ELF-1 (cell line): ENCODE measurements at regions not wholly inside any gene's neighbourhood (a gene's known extent, or its start where the extent isn't known, plus 50 kb on each side); places are given as distances from the start of the nearest gene placed in this dataset.
A peak's percentile ranks its signal among the peaks of the same experiment; 100 is the strongest.

Experiments
- DNase-seq: peaks from one replicate; pipeline ENCODE4 v3.0.0-alpha.2; 2016; ENCODE audit warnings: low read depth, low spot score

DNA sequence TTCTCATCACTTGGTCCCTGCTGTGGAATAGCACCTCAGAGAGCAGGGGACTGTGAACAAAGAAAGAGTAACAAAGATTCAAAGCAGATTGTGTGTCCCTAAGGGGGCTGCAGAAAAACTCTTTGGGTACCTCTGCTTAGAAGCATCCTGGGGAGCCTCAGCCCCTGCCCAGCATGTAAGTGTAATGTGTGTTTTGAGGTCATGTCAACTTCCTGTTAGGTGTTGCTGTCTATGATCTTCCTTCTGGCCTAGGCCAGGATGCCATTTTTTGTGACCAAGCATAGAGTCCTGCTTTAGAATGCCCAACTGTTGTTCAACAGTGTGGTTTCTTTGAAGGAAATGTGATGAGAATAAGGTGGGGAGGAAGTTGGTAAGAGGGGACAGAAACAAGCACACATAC lies 77.1 kb upstream of the BCL6 start:
- DNase-seq, result no peak

DNA sequence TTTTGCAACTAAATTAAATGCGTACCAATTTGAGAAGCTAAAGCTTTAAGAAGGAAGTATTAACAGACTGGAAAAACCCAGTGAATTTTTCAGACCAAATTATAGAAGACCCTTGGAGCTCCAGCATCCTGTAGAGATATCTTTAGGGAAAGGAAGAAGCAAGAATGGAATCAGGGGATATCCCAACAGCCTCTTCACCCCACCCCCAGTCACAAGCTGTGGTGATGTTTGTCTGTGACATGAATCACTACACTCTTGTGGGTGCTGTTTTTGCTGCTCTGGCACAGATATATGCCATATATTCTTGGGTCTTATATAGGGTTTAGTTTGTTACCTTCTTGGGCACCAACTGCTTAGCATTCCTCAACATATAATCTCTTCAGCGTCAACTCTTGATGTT lies 78.5 kb upstream of the BCL6 start:
- DNase-seq, result no peak

- no peak for DNase-seq
These were observed 82.5 kb upstream of the BCL6 start for GRCh38 chr3:187827723-187828122.

GRCh38 chr3:187828579-187829452 lies 83.5 kb upstream of the BCL6 start:
- no peak for DNase-seq

- no peak for DNase-seq
These were observed 84.9 kb upstream of the BCL6 start for GRCh38 chr3:187830181-187830580.

GRCh38 chr3:187831125-187832051 lies 86.1 kb upstream of the BCL6 start:
- DNase-seq, result no peak

DNA sequence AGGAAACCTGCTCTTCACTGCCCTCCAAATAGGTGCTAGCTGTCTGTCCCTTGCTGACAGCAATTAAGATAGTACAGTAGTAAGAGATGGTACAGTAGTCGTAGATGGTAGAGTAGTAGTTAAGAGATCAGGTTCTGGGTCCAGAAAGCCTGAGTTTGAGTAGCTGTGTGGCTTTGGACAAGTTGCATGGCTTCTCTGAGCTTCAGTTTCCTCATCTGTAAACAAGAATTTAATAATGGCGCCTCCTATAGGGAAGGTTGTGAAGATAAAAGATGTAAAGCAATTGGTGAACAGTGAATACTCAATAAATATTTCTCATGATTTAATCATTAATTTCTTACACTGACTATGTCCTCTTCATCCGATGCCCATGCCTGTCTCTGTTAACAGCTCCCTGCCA lies 86.9 kb upstream of the BCL6 start:
- no peak for DNase-seq

DNA sequence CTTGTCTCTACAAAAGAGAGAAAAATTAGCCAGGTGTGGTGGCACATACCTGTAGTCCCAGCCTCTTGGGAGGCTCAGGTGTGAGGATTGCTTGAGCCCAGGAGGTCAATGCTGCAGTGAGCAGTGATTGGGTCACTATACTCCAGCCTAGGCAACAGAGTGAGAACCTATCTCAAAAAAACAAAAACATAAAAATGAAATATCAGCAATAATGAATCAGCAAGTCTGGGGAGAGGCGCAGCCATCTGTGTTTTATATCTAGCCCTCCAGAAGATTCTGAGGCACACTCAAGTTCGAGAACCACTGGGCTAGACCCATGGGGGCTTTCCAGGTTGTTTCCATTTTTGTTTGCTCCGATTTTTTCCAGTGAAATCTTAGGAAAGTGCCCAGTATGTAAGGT lies 88.1 kb upstream of the BCL6 start:
- DNase-seq, result no peak

- no peak for DNase-seq
These were observed 88.7 kb upstream of the BCL6 start for GRCh38 chr3:187833799-187834578.

GRCh38 chr3:187836823-187837770 lies 91.8 kb upstream of the BCL6 start:
- no peak for DNase-seq

DNA sequence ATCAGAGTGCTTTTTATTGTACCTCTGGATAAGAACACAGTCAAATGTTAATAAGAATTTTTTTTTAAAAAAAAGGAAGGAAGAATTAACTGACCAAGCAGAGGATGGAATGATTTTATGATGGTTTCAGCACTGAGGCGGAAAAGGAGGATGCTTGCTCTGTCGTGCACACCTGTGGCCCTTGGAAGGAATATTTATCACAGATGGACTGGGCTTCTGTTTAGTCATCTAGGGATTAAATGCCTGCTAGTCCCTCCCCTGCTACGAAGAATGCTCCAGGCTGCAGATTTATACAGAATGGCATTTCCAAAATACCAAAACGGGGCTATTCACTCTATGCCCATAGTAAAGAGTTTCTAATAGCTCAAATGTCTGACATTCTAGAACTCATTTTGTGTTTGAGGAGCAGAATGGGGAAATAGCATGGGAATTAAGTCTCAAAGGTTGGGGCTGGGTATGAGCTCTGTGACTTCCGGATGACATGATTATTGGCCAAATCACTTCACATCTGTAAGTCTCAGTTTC lies 92.8 kb upstream of the BCL6 start:
- DNase-seq, result no peak

- no peak for DNase-seq
These were observed 94.2 kb upstream of the BCL6 start for GRCh38 chr3:187839422-187839821.

GRCh38 chr3:187840856-187841255 lies 95.6 kb upstream of the BCL6 start:
- DNase-seq, result peak; percentile 37

GRCh38 chr3:187841560-187841959 lies 96.3 kb upstream of the BCL6 start:
- DNase-seq, result peak; percentile 53

- DNase-seq, result peak; percentile 6
These were observed 98.4 kb upstream of the BCL6 start for GRCh38 chr3:187843654-187844053.

GRCh38 chr3:187844708-187845107 lies 99.4 kb upstream of the BCL6 start:
- no peak for DNase-seq

DNA sequence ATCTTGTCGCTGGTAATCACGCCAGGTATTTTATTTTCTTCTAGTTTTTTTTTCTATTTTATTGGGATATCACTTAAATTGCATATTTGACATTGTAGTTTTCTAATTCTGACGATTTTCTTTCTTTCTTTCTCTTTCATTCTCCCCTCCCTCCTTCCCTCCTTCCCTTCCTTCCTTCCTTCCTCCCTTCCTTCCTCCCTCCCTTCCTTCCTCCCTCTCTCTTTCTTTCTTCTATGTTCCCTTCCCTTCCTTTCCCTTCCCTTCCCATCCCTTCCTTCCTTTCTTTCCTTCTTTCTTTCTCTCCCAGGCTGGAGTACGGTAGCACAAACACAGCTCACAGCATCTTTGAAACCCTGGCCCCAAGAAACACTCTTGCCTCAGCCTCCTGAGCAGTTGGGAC lies 100.6 kb upstream of the BCL6 start:
- DNase-seq, result no peak

DNA sequence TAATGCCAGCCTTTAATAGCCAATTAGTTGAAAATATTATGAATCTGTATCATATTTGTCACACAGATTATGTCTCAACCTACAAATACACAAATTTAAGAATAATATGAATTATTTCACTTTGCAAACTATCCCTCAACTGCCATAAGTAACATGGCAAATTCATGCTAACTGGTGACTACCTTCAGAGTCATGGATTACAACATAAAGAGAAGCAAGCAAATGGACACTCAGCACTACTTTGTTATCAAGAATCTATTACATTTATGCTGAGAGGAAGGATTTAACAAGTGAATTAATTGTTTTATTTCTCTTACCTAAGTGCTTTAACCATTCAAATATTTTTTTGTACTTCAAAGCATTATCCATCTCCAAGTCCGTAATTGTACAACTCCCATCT lies 103.1 kb upstream of the BCL6 start:
- DNase-seq, result no peak

DNA sequence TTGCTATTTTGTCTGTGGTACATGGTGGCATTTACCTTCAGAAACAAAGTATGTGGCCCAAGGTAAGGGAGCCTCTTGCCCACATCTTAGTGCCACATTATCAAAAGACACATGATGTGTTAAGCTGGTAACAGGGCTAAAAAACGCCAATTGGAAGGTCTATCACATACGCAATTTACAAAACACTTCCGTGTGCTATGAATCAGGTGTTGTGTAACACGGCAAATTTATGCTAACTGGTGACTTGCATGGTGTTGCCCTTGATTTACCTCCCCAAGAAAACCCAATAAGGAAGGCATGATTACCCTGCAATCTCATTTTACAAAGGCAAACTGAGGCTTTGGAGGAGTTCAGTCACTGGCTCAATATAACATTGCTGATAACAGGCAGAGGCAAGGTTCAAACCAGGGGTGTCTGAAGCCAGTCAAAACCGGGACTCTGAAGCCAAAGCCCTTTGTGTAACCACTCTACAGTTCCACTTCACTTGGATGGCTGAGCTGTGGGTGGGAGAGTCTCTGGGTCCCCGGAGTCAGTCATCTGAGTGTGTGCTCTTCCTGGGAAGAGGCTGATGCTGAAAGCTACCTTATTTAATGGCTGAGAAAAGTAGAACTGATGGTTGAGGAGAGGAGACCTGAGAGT lies 103.9 kb upstream of the BCL6 start:
- DNase-seq, result no peak
